ENCODE measurements at regions not wholly inside any gene's neighbourhood (a gene's known extent, or its start where the extent isn't known, plus 50 kb on each side); places are given as distances from the start of the nearest gene placed in this dataset.

DNA sequence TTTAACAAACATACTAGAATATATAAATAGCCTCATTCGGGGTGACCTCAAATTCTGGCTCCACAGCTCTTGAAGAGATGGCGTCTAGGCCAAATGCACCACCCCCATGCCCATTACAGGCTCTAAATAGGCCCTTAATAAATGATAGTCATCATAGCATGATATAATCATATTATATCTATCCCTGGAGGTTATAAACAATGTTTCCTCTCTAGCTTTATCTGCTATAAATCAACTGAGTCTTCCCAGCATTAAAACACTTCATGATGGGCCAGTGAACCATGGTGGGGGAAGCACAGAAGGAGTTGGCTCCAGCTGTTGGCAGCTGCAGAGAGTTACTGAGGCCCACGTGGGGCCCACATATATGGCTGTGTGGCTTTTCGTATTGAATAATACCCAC, 214.9 kb upstream of the MPHOSPH6 start:
- TF ChIP-seq, protein P1, sequence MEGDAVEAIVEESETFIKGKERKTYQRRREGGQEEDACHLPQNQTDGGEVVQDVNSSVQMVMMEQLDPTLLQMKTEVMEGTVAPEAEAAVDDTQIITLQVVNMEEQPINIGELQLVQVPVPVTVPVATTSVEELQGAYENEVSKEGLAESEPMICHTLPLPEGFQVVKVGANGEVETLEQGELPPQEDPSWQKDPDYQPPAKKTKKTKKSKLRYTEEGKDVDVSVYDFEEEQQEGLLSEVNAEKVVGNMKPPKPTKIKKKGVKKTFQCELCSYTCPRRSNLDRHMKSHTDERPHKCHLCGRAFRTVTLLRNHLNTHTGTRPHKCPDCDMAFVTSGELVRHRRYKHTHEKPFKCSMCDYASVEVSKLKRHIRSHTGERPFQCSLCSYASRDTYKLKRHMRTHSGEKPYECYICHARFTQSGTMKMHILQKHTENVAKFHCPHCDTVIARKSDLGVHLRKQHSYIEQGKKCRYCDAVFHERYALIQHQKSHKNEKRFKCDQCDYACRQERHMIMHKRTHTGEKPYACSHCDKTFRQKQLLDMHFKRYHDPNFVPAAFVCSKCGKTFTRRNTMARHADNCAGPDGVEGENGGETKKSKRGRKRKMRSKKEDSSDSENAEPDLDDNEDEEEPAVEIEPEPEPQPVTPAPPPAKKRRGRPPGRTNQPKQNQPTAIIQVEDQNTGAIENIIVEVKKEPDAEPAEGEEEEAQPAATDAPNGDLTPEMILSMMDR (IDR thresholded peaks at IDR 0.05) = no peak
- Histone ChIP-seq H3K27ac (no peak overlapping the region), H3K9me3 (no peaks in the 10 kb centered on the region), H3K4me3 (no peak overlapping the region), H3K36me3 (no peaks in the 10 kb centered on the region), H3K4me1 (peaks cover 0 to 9% (median 3%) of the 10 kb centered on the region in 4 donors), H3K27me3 (no peaks in the 10 kb centered on the region)
- intact Hi-C loops (cut with DNase I; ENCODE audit: low total_unique reads) = no loop called here
- no peak for DNase-seq

DNA sequence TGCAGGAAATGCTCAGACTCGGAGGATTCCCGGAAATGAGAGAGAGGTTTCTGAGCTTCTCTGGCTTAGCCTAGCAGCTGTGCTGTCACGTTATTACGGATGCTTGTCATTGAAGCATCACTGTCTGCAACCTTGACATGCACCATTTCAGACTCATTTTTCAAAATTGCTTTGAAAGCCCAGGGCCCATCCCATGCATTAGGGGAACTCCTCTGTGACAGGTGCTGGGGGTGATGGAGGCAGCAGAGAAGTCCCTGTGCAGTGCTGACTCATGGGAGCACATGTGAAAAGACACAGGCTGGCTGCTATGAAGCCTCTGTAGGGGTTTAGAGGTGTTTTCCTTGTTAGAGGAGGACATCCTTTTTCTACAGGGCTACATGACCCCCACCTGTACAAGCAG, 214.0 kb upstream of the MPHOSPH6 start:
- no peak overlapping the region for H3K27ac ChIP-seq
- no peak overlapping the region for H3K4me3 ChIP-seq
- H3K9me3 ChIP-seq = no peaks in the 10 kb centered on the region
- DNase-seq = no peak
- no peaks in the 10 kb centered on the region for H3K36me3 ChIP-seq
- intact Hi-C loops (cut with DNase I; ENCODE audit: low total_unique reads) = no loop called here
- peaks cover 0 to 9% (median 3%) of the 10 kb centered on the region in 4 donors for H3K4me1 ChIP-seq
- TF ChIP-seq, protein P1 (IDR thresholded peaks at IDR 0.05) = no peak
- H3K27me3 ChIP-seq = no peaks in the 10 kb centered on the region

DNA sequence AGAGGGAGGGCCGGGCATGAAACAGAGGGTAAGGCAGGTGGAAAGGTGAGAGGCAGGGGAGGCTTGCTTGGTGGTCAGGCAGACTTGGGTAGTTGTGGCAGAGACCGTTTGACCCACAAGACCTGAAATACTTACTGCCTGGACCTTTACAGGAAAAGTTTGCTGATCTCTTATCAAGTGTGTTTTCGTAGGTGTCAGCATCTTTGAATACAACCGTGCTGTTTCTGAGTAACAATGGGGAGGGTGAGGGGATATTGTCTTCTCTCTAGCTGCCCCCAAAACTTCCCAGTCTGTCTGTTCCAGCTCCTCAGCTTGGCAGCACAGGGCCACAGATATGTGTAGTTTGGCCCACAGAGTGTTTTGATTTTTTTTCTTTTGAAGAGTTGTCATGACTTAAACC, 212.5 kb upstream of the MPHOSPH6 start:
- Histone ChIP-seq H3K4me1 (peaks cover 0 to 9% (median 3%) of the 10 kb centered on the region in 4 donors), H3K27ac (no peak overlapping the region), H3K36me3 (no peaks in the 10 kb centered on the region), H3K4me3 (no peak overlapping the region), H3K9me3 (no peaks in the 10 kb centered on the region), H3K27me3 (no peaks in the 10 kb centered on the region)
- intact Hi-C loops (cut with DNase I; ENCODE audit: low total_unique reads) = no loop called here
- no peak for DNase-seq
- TF ChIP-seq, protein P1 (IDR thresholded peaks at IDR 0.05) = no peak

DNA sequence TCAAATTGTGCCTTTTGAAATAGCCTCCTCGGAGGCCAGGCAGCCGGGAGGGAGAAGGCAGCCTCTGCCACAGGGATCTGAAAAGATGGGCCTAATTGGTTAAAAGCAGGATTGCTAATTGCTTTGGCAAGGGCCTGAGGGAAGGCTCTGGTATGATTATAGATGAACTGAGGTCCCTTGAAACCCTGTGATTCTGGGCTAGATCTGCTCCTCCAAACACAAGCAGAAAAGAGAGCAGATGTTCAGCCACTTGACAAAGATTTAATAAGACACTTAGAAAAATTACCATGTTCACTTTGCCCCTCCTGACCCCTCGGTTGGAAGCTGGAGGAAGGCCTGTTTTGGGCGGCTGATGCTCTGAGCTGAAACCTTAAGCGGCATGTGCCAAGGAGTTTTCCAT, 209.5 kb upstream of the MPHOSPH6 start:
- Histone ChIP-seq H3K4me1 (peaks cover 0 to 9% (median 3%) of the 10 kb centered on the region in 4 donors), H3K27ac (no peak overlapping the region), H3K4me3 (no peak overlapping the region), H3K27me3 (no peaks in the 10 kb centered on the region), H3K36me3 (no peaks in the 10 kb centered on the region), H3K9me3 (no peaks in the 10 kb centered on the region)
- intact Hi-C loops (cut with DNase I; ENCODE audit: low total_unique reads) = no loop called here
- TF ChIP-seq, protein P1 (IDR thresholded peaks at IDR 0.05) = no peak
- no peak for DNase-seq

DNA sequence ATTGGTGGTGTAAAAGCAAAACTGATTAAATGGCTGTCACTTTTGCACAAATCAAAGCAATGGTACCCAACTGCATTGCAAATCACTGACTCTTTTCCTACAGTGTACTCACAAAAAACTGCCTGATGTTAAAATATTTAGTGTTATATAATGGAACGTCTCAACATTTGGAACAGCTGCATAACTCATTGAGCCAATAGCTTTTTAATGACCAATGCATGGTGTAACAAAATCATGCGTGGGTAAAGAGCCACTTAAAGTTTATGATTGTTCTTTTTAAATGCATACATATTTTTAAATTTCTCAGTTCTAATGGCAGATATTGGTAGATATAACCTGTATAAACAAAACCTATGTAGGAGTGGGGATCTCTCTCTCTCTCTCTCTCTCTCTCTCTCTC, 204.0 kb upstream of the MPHOSPH6 start:
- no peak overlapping the region for H3K4me3 ChIP-seq
- no peaks in the 10 kb centered on the region for H3K36me3 ChIP-seq
- H3K4me1 ChIP-seq = no peaks in the 10 kb centered on the region
- no peaks in the 10 kb centered on the region for H3K27me3 ChIP-seq
- TF ChIP-seq, protein P1 (IDR thresholded peaks at IDR 0.05) = no peak
- DNase-seq = no peak
- intact Hi-C loops (cut with DNase I; ENCODE audit: low total_unique reads) = no loop called here
- H3K27ac ChIP-seq = no peak overlapping the region
- H3K9me3 ChIP-seq = no peaks in the 10 kb centered on the region

DNA sequence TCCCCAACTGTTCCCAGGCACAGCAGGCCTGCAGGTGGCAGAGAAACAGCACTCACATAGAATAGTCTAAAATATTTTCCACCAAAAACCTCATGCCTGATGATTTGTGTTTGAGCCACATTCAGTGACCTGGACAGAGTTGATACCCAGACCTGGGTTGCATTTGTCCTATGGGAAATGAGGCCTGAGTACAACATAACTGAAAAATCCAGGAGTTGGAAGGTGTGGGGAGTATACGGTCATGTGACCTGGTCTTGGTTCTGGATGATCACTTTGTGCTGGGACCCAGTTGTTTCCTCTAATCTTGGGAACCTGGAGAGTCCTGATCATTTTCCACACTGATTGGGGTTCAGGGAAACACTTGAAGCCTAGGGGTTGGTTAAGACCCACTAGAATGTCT, 200.3 kb upstream of the MPHOSPH6 start:
- no peak for DNase-seq
- TF ChIP-seq, protein P1 (IDR thresholded peaks at IDR 0.05) = no peak
- Histone ChIP-seq H3K9me3 (no peaks in the 10 kb centered on the region), H3K36me3 (no peaks in the 10 kb centered on the region), H3K27ac (no peak overlapping the region), H3K4me3 (no peak overlapping the region), H3K27me3 (no peaks in the 10 kb centered on the region), H3K4me1 (no peaks in the 10 kb centered on the region)
- intact Hi-C loops (cut with DNase I; ENCODE audit: low total_unique reads) = no loop called here
